GM23338 (cell line): ENCODE measurements at regions not wholly inside any gene's neighbourhood (a gene's known extent, or its start where the extent isn't known, plus 50 kb on each side); places are given as distances from the start of the nearest gene placed in this dataset.

ENCODE experiments used
- CREB1 ChIP-seq: fragments of 250-450 bp; sonication (Bioruptor Pico); IDR thresholded peaks from 2 replicates; pipeline ENCODE4 v1.5.0; 2020; ENCODE audit warnings: low read depth, mild to moderate bottlenecking, moderate library complexity
- EZH2 ChIP-seq: fragments of 200-600 bp; sonication (generic); IDR thresholded peaks from one replicate; pipeline ENCODE4 v1.8.0; 2017; ENCODE audit warnings: antibody characterized with exemption, mild to moderate bottlenecking, low read depth; ENCODE audit not compliant: unreplicated experiment
- EZH2phosphoT487 ChIP-seq: fragments of 200-600 bp; sonication (generic); IDR thresholded peaks from one replicate; pipeline ENCODE4 v1.8.1; 2018; ENCODE audit warnings: antibody characterized with exemption; ENCODE audit not compliant: unreplicated experiment
- STAT1 ChIP-seq: IDR thresholded peaks from one replicate; pipeline ENCODE4 v1.6.1; 2016; ENCODE audit warnings: antibody characterized with exemption; ENCODE audit not compliant: unreplicated experiment
- ZNF114 ChIP-seq: fragments of 250-450 bp; sonication (Bioruptor Pico); IDR thresholded peaks from 2 replicates; pipeline ENCODE4 v1.5.0; 2020; ENCODE audit warnings: mild to moderate bottlenecking, moderate library complexity
- TF ChIP-seq, protein P1 (sequence below), 2 experiments: fragments of 200-600 bp in 1 of 2; sonication (generic) in 1 of 2; conservative IDR thresholded peaks; 2 replicates each; pipeline versions ENCODE4 v1.5.1 to v1.6.1; 2016 to 2017; ENCODE audit warnings: antibody characterized with exemption in 2 of 2, low read depth in 2 of 2, mild to moderate bottlenecking in 2 of 2, moderate library complexity in 1 of 2
- TF ChIP-seq, protein P2 (sequence below): IDR thresholded peaks from one replicate; pipeline ENCODE4 v1.6.1; 2018; ENCODE audit warnings: antibody characterized with exemption; ENCODE audit not compliant: unreplicated experiment

DNA sequence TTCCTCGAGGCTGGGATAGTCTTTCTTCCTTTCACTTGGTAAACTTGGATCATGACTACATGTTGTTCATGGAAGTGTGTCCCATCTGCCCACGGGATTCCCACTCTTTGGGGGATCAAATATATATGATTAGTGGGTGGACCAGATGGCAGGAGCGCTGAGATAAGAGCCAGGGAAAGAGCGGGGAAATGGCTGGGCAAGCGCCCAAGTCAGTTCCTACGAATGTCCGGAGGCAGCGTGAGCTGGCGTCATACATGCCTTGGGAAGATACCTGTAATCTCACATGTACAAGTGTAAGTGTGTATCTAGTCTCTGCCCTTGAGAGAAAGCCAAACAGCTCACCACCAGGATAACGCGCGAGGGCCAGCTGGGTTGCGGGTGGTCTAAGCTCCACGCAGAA lies 62.3 kb downstream of the FZD10 start:
- TF ChIP-seq, protein P1, sequence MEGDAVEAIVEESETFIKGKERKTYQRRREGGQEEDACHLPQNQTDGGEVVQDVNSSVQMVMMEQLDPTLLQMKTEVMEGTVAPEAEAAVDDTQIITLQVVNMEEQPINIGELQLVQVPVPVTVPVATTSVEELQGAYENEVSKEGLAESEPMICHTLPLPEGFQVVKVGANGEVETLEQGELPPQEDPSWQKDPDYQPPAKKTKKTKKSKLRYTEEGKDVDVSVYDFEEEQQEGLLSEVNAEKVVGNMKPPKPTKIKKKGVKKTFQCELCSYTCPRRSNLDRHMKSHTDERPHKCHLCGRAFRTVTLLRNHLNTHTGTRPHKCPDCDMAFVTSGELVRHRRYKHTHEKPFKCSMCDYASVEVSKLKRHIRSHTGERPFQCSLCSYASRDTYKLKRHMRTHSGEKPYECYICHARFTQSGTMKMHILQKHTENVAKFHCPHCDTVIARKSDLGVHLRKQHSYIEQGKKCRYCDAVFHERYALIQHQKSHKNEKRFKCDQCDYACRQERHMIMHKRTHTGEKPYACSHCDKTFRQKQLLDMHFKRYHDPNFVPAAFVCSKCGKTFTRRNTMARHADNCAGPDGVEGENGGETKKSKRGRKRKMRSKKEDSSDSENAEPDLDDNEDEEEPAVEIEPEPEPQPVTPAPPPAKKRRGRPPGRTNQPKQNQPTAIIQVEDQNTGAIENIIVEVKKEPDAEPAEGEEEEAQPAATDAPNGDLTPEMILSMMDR (conservative IDR thresholded peaks at IDR 0.05; ENCODE audit: low read depth in 2 of 2), result no peak
- TF ChIP-seq EZH2 (no peak), STAT1 (no peak), CREB1 (CRISPR knock-in tag) (no peak), ZNF114 (no peak), EZH2phosphoT487 (no peak)
- TF ChIP-seq, protein P2, sequence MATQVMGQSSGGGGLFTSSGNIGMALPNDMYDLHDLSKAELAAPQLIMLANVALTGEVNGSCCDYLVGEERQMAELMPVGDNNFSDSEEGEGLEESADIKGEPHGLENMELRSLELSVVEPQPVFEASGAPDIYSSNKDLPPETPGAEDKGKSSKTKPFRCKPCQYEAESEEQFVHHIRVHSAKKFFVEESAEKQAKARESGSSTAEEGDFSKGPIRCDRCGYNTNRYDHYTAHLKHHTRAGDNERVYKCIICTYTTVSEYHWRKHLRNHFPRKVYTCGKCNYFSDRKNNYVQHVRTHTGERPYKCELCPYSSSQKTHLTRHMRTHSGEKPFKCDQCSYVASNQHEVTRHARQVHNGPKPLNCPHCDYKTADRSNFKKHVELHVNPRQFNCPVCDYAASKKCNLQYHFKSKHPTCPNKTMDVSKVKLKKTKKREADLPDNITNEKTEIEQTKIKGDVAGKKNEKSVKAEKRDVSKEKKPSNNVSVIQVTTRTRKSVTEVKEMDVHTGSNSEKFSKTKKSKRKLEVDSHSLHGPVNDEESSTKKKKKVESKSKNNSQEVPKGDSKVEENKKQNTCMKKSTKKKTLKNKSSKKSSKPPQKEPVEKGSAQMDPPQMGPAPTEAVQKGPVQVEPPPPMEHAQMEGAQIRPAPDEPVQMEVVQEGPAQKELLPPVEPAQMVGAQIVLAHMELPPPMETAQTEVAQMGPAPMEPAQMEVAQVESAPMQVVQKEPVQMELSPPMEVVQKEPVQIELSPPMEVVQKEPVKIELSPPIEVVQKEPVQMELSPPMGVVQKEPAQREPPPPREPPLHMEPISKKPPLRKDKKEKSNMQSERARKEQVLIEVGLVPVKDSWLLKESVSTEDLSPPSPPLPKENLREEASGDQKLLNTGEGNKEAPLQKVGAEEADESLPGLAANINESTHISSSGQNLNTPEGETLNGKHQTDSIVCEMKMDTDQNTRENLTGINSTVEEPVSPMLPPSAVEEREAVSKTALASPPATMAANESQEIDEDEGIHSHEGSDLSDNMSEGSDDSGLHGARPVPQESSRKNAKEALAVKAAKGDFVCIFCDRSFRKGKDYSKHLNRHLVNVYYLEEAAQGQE, result no peak
